ENCODE measurements at regions not wholly inside any gene's neighbourhood (a gene's known extent, or its start where the extent isn't known, plus 50 kb on each side); places are given as distances from the start of the nearest gene placed in this dataset.

- Mint-ChIP-seq H3K9me3 (peaks cover 3% of the 10 kb centered on the region), H3K27ac (no peak overlapping the region), H3K27me3 (no peaks in the 10 kb centered on the region), H3K4me1 (ENCODE audit: low read depth) (no peaks in the 10 kb centered on the region), H3K36me3 (ENCODE audit: low read depth) (no peaks in the 10 kb centered on the region), H3K4me3 (no peak overlapping the region)
- POLR2A ChIA-PET = no interaction called here
- ATAC-seq (no peak), DNase-seq (no peak)
- CTCF ChIA-PET = no interaction called here
- TF ChIP-seq CTCF (IDR thresholded peaks at IDR 0.05) = no peak
- intact Hi-C loops (cut with micrococcal nuclease) = no loop called here
Observed at GRCh38 chr2:13533524-13533922, 816.8 kb downstream of the TRIB2 start.

GRCh38 chr2:13536941-13537340 lies 820.2 kb downstream of the TRIB2 start:
- Mint-ChIP-seq H3K36me3 (ENCODE audit: low read depth) (no peaks in the 10 kb centered on the region), H3K27me3 (no peaks in the 10 kb centered on the region), H3K4me3 (no peak overlapping the region), H3K4me1 (ENCODE audit: low read depth) (no peaks in the 10 kb centered on the region), H3K27ac (no peak overlapping the region), H3K9me3 (no peaks in the 10 kb centered on the region)
- DNase-seq (no peak), ATAC-seq (no peak)
- TF ChIP-seq CTCF (IDR thresholded peaks at IDR 0.05) = no peak
- intact Hi-C loops (cut with micrococcal nuclease) = no loop called here
- ChIA-PET CTCF (no interaction called here), POLR2A (no interaction called here)

GRCh38 chr2:13537771-13538349 lies 821.1 kb downstream of the TRIB2 start:
- DNase-seq = no peak
- ChIA-PET POLR2A (no interaction called here), CTCF (interaction anchor here (1.4 kb wide), 1 partner anchor 17 kb away, joined by 3 read pairs; no protein-coding TSS in a partner anchor)
- no peak for TF ChIP-seq CTCF (IDR thresholded peaks at IDR 0.05)
- intact Hi-C loops (cut with micrococcal nuclease) = no loop called here
- Mint-ChIP-seq H3K36me3 (ENCODE audit: low read depth) (no peaks in the 10 kb centered on the region), H3K4me3 (no peak overlapping the region), H3K4me1 (ENCODE audit: low read depth) (no peaks in the 10 kb centered on the region), H3K9me3 (no peaks in the 10 kb centered on the region), H3K27me3 (no peaks in the 10 kb centered on the region), H3K27ac (no peak overlapping the region)
- ATAC-seq = no peak

- TF ChIP-seq CTCF (IDR thresholded peaks at IDR 0.05) = no peak
- Mint-ChIP-seq H3K27ac (no peak overlapping the region), H3K9me3 (no peaks in the 10 kb centered on the region), H3K36me3 (ENCODE audit: low read depth) (no peaks in the 10 kb centered on the region), H3K4me1 (ENCODE audit: low read depth) (no peaks in the 10 kb centered on the region), H3K27me3 (no peaks in the 10 kb centered on the region), H3K4me3 (no peak overlapping the region)
- DNase-seq (no peak), ATAC-seq (no peak)
- CTCF ChIA-PET = no interaction called here
- POLR2A ChIA-PET = no interaction called here
- intact Hi-C loops (cut with micrococcal nuclease) = no loop called here
Observed at GRCh38 chr2:13539296-13539695, 822.6 kb downstream of the TRIB2 start.

- ATAC-seq = no peak
- Mint-ChIP-seq H3K27me3 (no peaks in the 10 kb centered on the region), H3K36me3 (ENCODE audit: low read depth) (no peaks in the 10 kb centered on the region), H3K9me3 (peaks cover 2% of the 10 kb centered on the region), H3K4me1 (ENCODE audit: low read depth) (no peaks in the 10 kb centered on the region), H3K4me3 (no peak overlapping the region), H3K27ac (no peak overlapping the region)
- no peak for DNase-seq
- ChIA-PET CTCF (no interaction called here), POLR2A (no interaction called here)
- intact Hi-C loops (cut with micrococcal nuclease) = no loop called here
- no peak for TF ChIP-seq CTCF (IDR thresholded peaks at IDR 0.05)
Observed at GRCh38 chr2:13542061-13542460, 825.3 kb downstream of the TRIB2 start.

Measured in activated CD8-positive, alpha-beta T cell treated with anti-CD3 and anti-CD28 coated beads for 36 hours (primary cell).